Mesodermal cell (in vitro differentiated cells): ENCODE measurements at regions not wholly inside any gene's neighbourhood (a gene's known extent, or its start where the extent isn't known, plus 50 kb on each side); places are given as distances from the start of the nearest gene placed in this dataset.
"Not testable (repeated sequence)": the region's sequence is repeated elsewhere in the genome, so short reads cannot be mapped to it uniquely, and the experiment has no call there.

Experiments
- H3K27ac ChIP-seq: 2 replicates; pipeline ENCODE4 v1.7.0; 2013; ENCODE audit warnings: mild to moderate bottlenecking, low read depth, low read length, moderate library complexity; ENCODE audit not compliant: severe bottlenecking
- H3K36me3 ChIP-seq: 2 replicates; pipeline ENCODE4 v1.7.1; 2013; ENCODE audit warnings: mild to moderate bottlenecking, low read length, moderate library complexity; ENCODE audit not compliant: control insufficient read depth, insufficient read depth
- H3K4me1 ChIP-seq: one replicate; pipeline ENCODE4 v1.7.1; 2013; ENCODE audit warnings: mild to moderate bottlenecking, low read length; ENCODE audit not compliant: insufficient read depth, control insufficient read depth, poor library complexity, severe bottlenecking
- H3K4me3 ChIP-seq: 2 replicates; pipeline ENCODE4 v1.7.0; 2013; ENCODE audit warnings: low read length, control low read depth, mild to moderate bottlenecking; ENCODE audit not compliant: insufficient read depth, poor library complexity, severe bottlenecking; ENCODE audit errors: extremely low read depth
- H3K9me3 ChIP-seq: 2 replicates; pipeline ENCODE4 v1.7.1; 2013; ENCODE audit warnings: mild to moderate bottlenecking, low read length, moderate library complexity; ENCODE audit not compliant: control insufficient read depth
- WGBS, 2 experiments: methylation state at CpG; one replicate each; pipeline ENCODE4 v1.1.5; 2013; ENCODE audit warnings: missing lambda C conversion rate in 2 of 2; ENCODE audit not compliant: insufficient coverage in 2 of 2; 5-methylcytosine and 5-hydroxymethylcytosine counted together

DNA sequence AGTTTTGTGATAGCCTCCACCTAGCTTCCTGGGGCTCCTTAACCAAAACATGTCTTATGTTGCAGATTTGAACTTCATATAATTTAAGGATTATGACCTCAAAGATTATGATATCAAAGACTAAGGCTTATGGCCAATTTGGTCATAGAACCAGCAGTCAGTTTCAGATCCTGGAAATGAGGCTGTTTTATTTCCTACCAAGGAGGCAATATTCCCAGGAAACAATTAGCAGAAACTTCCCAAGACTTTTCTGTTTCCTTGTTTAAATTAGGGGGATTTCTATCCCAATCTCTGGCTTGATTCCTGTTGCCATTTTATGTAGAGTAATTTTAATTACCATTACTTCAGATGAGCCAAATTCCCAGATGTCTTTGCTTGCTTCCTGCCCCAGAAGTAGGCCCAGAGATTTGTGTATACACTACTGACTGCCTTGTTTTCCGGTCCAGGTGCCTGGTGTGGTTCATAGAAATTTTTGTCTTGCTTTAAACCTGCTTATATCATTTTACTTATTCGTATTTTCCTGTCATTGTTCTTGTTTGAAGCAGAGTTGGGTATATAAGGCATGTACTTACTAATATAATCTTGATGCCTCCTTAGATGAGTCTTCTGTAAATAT, 119.2 kb upstream of the TMEM170B start:
- peaks cover 3% of the 10 kb centered on the region for H3K9me3 ChIP-seq
- WGBS, 2 experiments, result no CpG with 5 or more reads among the region's 2 CpGs
- H3K4me3 ChIP-seq, result no peak overlapping the region
- H3K4me1 ChIP-seq, result peaks cover 2% of the 10 kb centered on the region
- no peak overlapping the region for H3K27ac ChIP-seq
- H3K36me3 ChIP-seq, result no peaks in the 10 kb centered on the region

DNA sequence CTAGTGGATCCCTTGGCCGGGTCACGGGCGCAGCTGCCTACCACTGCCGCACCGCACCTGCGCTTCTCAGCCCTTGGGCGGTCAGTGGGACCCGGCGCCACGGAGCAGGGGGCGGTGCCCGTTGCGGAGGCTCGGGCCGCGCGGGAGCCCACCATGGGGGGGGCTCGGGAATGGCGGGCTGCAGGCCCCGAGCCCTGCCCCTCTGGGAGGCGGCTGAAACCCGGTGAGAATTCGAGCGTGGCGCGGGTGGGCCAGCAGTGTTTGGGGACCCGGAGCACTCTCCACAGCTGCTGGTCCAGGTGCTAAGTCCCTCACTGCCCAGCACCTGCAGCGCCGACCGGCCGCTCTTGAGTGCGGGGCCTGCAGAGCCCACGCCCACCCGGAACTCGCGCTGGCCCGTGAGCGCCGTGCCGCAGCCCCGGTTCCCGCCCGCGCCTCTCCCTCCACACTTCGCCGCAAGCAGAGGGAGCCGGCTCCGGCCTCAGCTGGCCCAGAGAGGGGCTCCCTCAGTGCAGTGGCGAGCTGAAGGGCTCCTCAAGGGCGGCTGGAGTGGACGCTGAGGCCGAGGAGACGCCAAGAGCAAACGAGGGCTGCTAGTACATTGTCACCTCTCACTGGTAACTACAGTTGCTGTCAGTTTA, 120.5 kb upstream of the TMEM170B start:
- Histone ChIP-seq H3K4me1 (no peaks in the 10 kb centered on the region), H3K9me3 (peaks cover 3% of the 10 kb centered on the region), H3K36me3 (no peaks in the 10 kb centered on the region), H3K4me3 (no peak overlapping the region), H3K27ac (no peak overlapping the region)
- WGBS, 2 experiments, result 96 to 98% methylated on average over 43 to 46 of the region's 54 CpGs

DNA sequence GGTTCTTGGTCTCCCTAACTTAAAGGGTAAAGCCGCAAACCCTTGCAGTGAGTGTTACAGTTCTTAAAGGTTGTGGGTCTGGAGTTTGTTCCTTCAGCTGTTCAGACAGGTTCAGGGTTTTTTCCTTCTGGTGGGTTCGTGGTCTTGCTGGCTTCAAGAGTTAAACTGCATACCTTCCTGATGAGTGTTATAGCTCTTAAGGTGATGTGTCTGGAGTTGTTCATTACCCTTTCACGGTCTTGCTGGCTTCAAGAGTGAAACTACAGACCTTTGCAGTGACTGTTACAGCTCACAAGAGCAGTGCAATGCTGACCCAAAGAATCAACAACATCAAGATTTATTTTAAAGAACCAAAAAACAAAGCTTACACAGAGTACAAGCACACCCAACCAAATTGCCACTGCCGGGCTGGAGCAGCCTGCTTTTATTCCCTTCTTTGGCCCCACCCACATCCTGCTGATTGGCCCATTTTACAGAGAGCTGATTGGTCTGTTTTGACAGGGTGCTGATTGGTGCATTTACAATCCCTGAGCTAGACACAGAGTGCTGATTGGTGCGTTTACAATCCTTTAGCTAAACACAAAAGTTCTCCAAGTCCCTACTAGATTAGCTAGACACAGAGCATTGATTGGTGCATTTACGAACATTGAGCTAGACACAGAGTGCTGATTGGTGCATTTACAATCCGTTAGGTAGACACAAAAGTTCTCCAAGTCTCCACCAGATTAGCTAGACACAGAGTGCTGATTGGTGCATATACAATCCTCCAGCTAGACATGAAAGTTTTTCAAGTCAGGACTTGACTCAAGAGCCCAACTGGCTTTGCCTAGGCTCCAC, 121.2 kb upstream of the TMEM170B start:
- not testable (repeated sequence) for H3K9me3 ChIP-seq, H3K4me3 ChIP-seq, H3K36me3 ChIP-seq, H3K4me1 ChIP-seq
- WGBS, 2 experiments, result 84 to 94% methylated on average over 3 to 5 of the region's 7 CpGs
- H3K27ac ChIP-seq, result peak overlapping the region; percentile 36

DNA sequence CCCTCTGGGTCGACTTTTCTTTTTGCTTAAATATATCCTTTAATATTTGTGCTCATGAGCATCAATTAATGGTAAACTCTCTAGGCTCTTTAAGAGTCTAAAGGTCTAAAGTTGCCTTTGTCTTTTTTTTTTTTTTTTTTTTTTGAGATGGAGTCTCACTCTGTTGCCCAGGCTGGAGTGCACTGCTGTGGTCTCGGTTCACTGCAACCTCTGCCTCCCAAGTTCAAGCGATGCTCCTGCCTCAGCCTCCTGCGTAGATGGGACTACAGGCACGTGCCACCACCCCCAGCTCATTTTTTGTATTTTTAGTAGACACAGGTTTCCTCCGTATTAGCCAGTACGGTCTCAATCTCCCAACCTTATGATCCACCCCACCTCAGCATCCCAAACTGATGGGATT, 122.0 kb upstream of the TMEM170B start:
- WGBS, 2 experiments, result 92 to 100% methylated on average over 3 to 4 of the region's 7 CpGs
- H3K4me3 ChIP-seq, result no peak overlapping the region
- no peaks in the 10 kb centered on the region for H3K4me1 ChIP-seq
- H3K27ac ChIP-seq, result no peak overlapping the region
- H3K9me3 ChIP-seq, result peaks cover 3% of the 10 kb centered on the region
- no peaks in the 10 kb centered on the region for H3K36me3 ChIP-seq

DNA sequence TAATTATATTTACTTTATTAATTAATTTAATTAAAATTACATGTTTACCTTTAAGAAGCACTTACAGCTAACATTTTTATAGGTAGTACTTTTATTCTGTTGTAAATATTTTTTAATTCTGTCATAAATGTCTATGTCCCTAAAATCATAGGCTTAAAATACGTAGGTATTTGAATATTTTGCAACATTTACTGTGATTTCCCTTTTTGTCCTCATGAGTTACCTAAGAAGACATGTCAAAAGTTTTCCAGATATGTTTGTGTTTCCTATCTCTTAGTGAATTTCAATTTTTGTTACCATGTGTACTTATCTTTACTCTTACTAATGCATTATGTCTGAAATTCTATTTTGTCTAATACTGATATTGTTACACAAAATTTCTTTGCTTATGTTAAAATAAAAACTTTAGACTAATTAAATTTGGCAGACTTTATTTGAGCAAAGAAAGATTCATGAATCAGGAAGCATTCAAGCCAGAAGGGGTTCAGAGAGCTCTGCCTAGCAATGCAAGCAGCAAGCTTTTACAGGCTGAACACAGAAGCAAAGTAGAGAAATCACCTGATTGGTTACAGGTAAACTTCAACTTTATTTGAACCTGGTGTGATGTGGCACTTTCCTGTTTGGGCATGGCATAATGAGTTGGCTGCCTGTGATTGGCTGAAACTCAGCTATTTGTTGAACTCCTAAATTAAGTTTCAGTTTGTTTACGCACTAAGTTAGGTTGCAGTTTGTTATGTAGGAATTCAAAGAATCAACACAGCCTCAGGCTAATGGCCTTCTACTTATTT, 123.2 kb upstream of the TMEM170B start:
- no CpG with 5 or more reads among the region's 2 CpGs for WGBS, 2 experiments
- no peak overlapping the region for H3K4me3 ChIP-seq
- no peak overlapping the region for H3K27ac ChIP-seq
- no peaks in the 10 kb centered on the region for H3K9me3 ChIP-seq
- no peaks in the 10 kb centered on the region for H3K36me3 ChIP-seq
- no peaks in the 10 kb centered on the region for H3K4me1 ChIP-seq

DNA sequence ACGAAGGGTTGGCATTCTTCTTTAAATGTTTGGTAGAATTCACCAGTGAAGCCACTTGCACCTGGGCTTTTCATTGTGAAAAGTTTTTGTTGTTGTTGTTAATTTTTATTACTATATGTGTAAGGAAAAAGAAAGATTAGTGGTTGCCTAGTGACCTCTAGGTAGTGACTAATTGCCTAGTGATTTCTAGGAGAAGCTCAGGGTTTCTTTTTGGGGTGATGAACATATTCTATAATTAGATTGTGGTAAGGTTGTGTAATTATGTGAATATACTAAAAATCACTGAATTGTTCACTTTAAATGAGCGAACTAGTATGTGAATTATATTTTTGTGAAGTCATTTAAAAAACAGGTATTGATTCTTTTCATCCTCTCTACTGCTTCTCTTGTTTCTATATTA, 123.8 kb upstream of the TMEM170B start:
- Histone ChIP-seq H3K4me3 (no peak overlapping the region), H3K4me1 (no peaks in the 10 kb centered on the region), H3K9me3 (no peaks in the 10 kb centered on the region), H3K27ac (no peak overlapping the region), H3K36me3 (no peaks in the 10 kb centered on the region)
- WGBS, 2 experiments, result 83 to 100% methylated on average over 1 of the region's 2 CpGs

DNA sequence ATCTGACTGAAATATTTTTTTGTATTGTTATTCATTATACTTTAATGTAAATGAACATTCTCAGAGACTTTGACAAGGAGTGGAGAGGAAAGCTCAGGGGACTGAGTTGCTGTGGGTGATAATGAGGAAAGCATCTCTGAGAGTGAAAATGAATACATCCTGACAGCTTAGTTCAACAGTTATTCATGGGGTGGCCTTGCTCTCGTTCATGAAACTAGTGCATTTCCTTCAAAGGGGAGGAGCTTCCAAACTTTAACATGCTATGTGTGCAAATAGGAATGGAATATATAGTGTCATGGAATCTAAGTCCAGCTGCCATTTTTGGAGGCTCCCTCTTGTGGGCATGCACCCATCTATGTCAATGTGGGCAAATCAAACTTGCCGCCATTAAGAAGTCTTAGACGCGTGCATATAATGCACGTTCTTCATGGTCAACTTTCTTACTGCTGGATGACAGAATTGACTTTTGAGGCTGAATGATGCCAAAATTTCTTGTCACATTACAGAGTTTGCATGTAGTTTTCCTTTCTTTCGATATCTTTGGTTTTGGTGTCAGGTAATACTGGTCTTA, 124.3 kb upstream of the TMEM170B start:
- no peak overlapping the region for H3K27ac ChIP-seq
- no peaks in the 10 kb centered on the region for H3K9me3 ChIP-seq
- H3K4me3 ChIP-seq, result no peak overlapping the region
- H3K4me1 ChIP-seq, result no peaks in the 10 kb centered on the region
- 93 to 95% methylated on average over 5 to 6 of the region's 6 CpGs for WGBS, 2 experiments
- H3K36me3 ChIP-seq, result no peaks in the 10 kb centered on the region

DNA sequence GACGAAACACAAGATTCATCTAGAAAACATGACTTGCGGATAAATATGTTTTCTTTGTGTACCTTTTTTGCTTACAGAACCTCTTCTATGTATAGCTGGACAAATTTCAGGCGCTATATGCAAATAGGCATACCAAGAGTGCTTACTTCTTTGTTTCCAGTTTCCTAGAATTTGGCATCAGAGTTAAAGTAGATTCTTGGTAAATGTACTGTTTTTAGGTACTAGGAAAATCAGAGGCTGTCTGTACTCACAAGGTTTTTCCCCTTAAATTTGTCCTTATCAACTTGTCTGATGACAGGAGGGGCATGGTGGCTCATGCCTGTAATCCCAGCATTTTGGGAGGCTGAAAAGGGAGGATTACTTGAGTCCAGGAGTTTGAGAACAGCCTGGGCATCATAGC, 124.9 kb upstream of the TMEM170B start:
- no peak overlapping the region for H3K4me3 ChIP-seq
- H3K9me3 ChIP-seq, result no peaks in the 10 kb centered on the region
- H3K36me3 ChIP-seq, result no peaks in the 10 kb centered on the region
- H3K4me1 ChIP-seq, result no peaks in the 10 kb centered on the region
- WGBS, 2 experiments, result 100% methylated on average over 1 to 2 of the region's 3 CpGs
- no peak overlapping the region for H3K27ac ChIP-seq

DNA sequence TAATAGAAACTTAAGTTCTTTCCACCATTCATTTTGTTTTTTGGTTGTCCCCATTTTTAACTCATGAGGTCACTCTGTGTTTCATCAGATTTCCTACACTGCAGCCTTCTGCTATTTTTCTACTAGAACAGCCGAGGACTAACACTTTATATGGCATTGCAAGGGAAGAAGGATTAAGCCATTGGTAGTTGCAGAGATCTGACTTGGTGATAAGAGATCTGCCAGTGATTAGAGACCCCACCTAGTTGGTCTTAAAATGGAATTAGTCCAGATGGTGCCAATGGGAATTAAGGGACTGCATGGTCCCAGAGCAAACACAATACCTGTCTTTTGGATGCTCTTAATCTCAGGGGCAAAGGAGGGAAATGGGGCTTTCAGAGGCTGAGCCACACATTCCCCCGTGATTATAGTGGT, 125.5 kb upstream of the TMEM170B start:
- WGBS, 2 experiments, result no CpG with 5 or more reads among the region's 2 CpGs
- peak overlapping the region; percentile 42 for H3K27ac ChIP-seq
- no peaks in the 10 kb centered on the region for H3K4me1 ChIP-seq
- no peaks in the 10 kb centered on the region for H3K36me3 ChIP-seq
- no peak overlapping the region for H3K4me3 ChIP-seq
- H3K9me3 ChIP-seq, result no peaks in the 10 kb centered on the region

DNA sequence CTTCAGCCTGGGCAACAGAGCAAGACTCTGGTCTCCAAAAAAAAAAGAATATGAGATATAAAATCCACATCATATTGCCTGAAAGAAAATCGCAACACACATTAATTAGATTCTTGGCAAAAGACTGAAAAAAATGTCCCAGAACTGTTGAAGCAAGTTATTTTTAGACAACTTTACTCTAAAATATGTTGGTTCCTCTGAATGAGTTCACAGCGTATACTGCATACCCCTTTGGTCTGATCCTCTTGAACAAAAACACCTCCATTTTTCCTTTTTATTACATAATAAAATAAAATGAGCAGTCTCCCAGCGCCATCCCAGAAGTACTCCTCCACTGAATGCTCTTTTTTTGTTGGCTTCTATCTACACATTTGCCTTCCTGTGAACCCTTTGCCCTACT, 126.0 kb upstream of the TMEM170B start:
- H3K4me3 ChIP-seq, result no peak overlapping the region
- WGBS, 2 experiments, result 92 to 96% methylated on average over 1 to 2 of the region's 3 CpGs
- no peaks in the 10 kb centered on the region for H3K36me3 ChIP-seq
- H3K27ac ChIP-seq, result peak overlapping the region; percentile 42
- H3K9me3 ChIP-seq, result no peaks in the 10 kb centered on the region
- no peaks in the 10 kb centered on the region for H3K4me1 ChIP-seq
